ENCODE measurements at regions not wholly inside any gene's neighbourhood (a gene's known extent, or its start where the extent isn't known, plus 50 kb on each side); places are given as distances from the start of the nearest gene placed in this dataset.

GRCh38 chr2:160674146-160674750, 180.6 kb upstream of the RBMS1 start:
- TF ChIP-seq CTCF (IDR thresholded peaks at IDR 0.05): no peak
- Mint-ChIP-seq H3K4me1 (ENCODE audit: low read depth) (no peaks in the 10 kb centered on the region), H3K27me3 (ENCODE audit: low read depth) (no peaks in the 10 kb centered on the region), H3K36me3 (ENCODE audit: low read depth) (peaks cover 2% of the 10 kb centered on the region), H3K4me3 (ENCODE audit: unreplicated experiment) (no peak overlapping the region), H3K27ac (ENCODE audit: unreplicated experiment) (no peak overlapping the region), H3K9me3 (ENCODE audit: low read depth) (peaks cover 3% of the 10 kb centered on the region)
- no peak for DNase-seq (ENCODE audit: low spot score)

DNA sequence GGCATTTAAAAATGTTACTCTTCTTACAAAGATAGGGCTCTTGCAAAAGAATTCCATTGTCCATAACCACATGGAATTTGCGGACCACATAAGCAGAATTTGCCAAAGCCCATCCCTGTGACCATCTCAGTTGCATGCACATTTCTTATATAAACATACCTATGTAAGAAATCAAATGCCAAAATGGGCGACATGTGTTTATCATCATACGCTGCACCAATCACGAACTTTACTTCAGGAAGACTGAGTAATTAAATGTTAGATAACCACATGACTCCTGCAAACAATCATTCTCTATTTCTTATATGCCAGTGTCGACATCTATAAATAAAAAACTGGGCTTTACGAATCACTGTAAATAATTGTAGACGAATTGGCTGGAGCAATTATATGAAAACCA, 186.1 kb upstream of the RBMS1 start:
- Mint-ChIP-seq H3K9me3 (ENCODE audit: low read depth) (peaks cover 7% of the 10 kb centered on the region), H3K4me3 (ENCODE audit: unreplicated experiment) (no peak overlapping the region), H3K27ac (ENCODE audit: unreplicated experiment) (no peak overlapping the region), H3K36me3 (ENCODE audit: low read depth) (peaks cover 4% of the 10 kb centered on the region), H3K27me3 (ENCODE audit: low read depth) (no peaks in the 10 kb centered on the region), H3K4me1 (ENCODE audit: low read depth) (no peaks in the 10 kb centered on the region)
- TF ChIP-seq CTCF (IDR thresholded peaks at IDR 0.05): no peak
- no peak for DNase-seq (ENCODE audit: low spot score)

DNA sequence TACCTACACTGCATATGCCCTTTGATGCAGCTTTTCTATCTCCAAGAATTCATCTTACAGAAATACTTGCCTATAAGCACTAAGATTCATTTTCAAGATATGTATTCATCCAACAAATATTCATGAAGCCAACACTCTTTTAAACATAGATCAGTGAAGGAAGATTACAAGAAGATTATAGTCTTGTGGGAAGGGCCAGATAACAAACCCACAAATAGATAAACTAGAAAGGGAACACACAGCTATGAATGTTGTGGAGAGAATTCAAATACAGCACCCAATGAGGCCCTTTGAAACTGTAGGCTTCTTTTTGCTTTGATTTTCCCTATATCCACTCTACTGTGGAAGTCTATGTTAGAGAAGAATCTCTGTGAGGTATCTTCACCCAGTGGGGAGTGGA, 186.7 kb upstream of the RBMS1 start:
- H3K27me3 Mint-ChIP-seq (ENCODE audit: low read depth): no peaks in the 10 kb centered on the region
- no peak for DNase-seq (ENCODE audit: low spot score)
- no peak for TF ChIP-seq CTCF (IDR thresholded peaks at IDR 0.05)
- H3K36me3 Mint-ChIP-seq (ENCODE audit: low read depth): peaks cover 4% of the 10 kb centered on the region
- no peaks in the 10 kb centered on the region for H3K4me1 Mint-ChIP-seq (ENCODE audit: low read depth)
- no peak overlapping the region for H3K27ac Mint-ChIP-seq (ENCODE audit: unreplicated experiment)
- H3K4me3 Mint-ChIP-seq (ENCODE audit: unreplicated experiment): no peak overlapping the region
- H3K9me3 Mint-ChIP-seq (ENCODE audit: low read depth): peaks cover 5% of the 10 kb centered on the region

DNA sequence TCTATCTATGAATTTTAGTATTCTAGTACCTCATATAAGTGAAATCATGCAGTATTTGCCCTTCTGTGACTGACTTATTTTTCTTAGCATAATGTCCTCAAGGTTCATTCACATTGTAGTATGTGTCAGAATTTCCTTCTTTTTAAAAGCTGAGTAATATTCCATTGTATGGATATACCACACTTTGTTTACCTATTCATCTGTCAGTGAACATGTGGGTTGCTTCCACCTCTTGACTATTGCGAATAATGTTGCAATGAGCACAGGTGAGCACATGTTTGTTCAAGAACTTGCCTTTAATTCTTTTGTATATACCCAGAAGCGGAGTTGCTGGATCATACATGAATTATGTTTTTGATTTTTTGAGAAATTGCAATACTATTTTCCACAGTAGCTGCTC, 187.4 kb upstream of the RBMS1 start:
- H3K27ac Mint-ChIP-seq (ENCODE audit: unreplicated experiment): no peak overlapping the region
- H3K9me3 Mint-ChIP-seq (ENCODE audit: low read depth): peaks cover 5% of the 10 kb centered on the region
- H3K4me1 Mint-ChIP-seq (ENCODE audit: low read depth): no peaks in the 10 kb centered on the region
- H3K27me3 Mint-ChIP-seq (ENCODE audit: low read depth): no peaks in the 10 kb centered on the region
- peaks cover 4% of the 10 kb centered on the region for H3K36me3 Mint-ChIP-seq (ENCODE audit: low read depth)
- no peak for TF ChIP-seq CTCF (IDR thresholded peaks at IDR 0.05)
- DNase-seq (ENCODE audit: low spot score): no peak
- no peak overlapping the region for H3K4me3 Mint-ChIP-seq (ENCODE audit: unreplicated experiment)

GRCh38 chr2:160683206-160683605, 189.6 kb upstream of the RBMS1 start:
- Mint-ChIP-seq H3K27ac (ENCODE audit: unreplicated experiment) (no peak overlapping the region), H3K4me1 (ENCODE audit: low read depth) (no peaks in the 10 kb centered on the region), H3K4me3 (ENCODE audit: unreplicated experiment) (no peak overlapping the region), H3K27me3 (ENCODE audit: low read depth) (no peaks in the 10 kb centered on the region), H3K36me3 (ENCODE audit: low read depth) (peaks cover 4% of the 10 kb centered on the region), H3K9me3 (ENCODE audit: low read depth) (peaks cover 5% of the 10 kb centered on the region)
- no peak for DNase-seq (ENCODE audit: low spot score)
- TF ChIP-seq CTCF (IDR thresholded peaks at IDR 0.05): no peak
